Colonic mucosa (tissue), 4 donors: ENCODE measurements at regions not wholly inside any gene's neighbourhood (a gene's known extent, or its start where the extent isn't known, plus 50 kb on each side); places are given as distances from the start of the nearest gene placed in this dataset.

Experiments used
- DNase-seq: peaks from one replicate; pipeline ENCODE4 v3.0.0-alpha.2; 2020
- H3K27ac ChIP-seq: fragments of 200-600 bp; one replicate; pipeline ENCODE4 v1.8.0; 2021
- H3K27me3 ChIP-seq: fragments of 200-600 bp; one replicate; pipeline ENCODE4 v1.8.0; 2021
- H3K36me3 ChIP-seq: fragments of 200-600 bp; one replicate; pipeline ENCODE4 v1.8.0; 2021
- H3K4me1 ChIP-seq: fragments of 200-600 bp; one replicate; pipeline ENCODE4 v1.8.0; 2021; ENCODE audit warnings: mild to moderate bottlenecking
- H3K4me3 ChIP-seq: fragments of 200-600 bp; one replicate; pipeline ENCODE4 v1.8.0; 2021
- H3K9ac ChIP-seq, 2 donors: one replicate each; pipeline ENCODE4 v1.7.0; 2013; ENCODE audit warnings: control low read depth in 2 of 2, low read depth in 2 of 2, low read length in 2 of 2
- H3K9me3 ChIP-seq: fragments of 200-600 bp; one replicate; pipeline ENCODE4 v1.8.0; 2021
- intact Hi-C: fragments of 100-400 bp; cut with DNase I; formaldehyde crosslinking; loops from one replicate; pipeline ENCODE4 v1.14.1; 2022
- TF ChIP-seq, protein P1 (sequence below): fragments of 200-600 bp; IDR thresholded peaks from one replicate; pipeline ENCODE4 v1.8.0; 2022; ENCODE audit warnings: antibody characterized with exemption, mild to moderate bottlenecking
- donor health status: healthy.
- donor health status: DM: no; HTN: no; CAD: no.
- donor health status: DM: no; HTN: no; CAD: no.

DNA sequence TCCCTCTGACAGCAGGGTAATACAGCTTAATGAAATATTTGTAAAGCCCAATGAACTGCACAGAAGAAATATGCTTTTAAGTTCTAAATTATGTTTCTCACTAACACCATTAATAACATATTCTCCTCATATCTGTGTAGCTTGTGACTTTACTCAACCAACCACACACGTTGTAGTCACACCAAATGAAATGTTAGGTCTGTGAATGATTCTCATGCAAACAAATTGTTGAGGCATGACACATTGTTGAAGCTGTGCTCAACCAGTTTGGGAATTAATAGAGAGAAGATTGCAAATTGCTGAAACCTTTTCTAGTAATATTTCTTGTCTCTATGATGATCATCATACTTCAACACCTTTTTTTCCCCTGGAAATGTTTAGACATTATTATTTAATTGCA, 645.9 kb downstream of the PCDH7 start:
- H3K36me3 ChIP-seq, result no peaks in the 10 kb centered on the region
- no peaks in the 10 kb centered on the region for H3K4me1 ChIP-seq
- H3K27ac ChIP-seq, result no peak overlapping the region
- H3K4me3 ChIP-seq, result no peak overlapping the region
- intact Hi-C loops, result no loop called here
- TF ChIP-seq, protein P1, sequence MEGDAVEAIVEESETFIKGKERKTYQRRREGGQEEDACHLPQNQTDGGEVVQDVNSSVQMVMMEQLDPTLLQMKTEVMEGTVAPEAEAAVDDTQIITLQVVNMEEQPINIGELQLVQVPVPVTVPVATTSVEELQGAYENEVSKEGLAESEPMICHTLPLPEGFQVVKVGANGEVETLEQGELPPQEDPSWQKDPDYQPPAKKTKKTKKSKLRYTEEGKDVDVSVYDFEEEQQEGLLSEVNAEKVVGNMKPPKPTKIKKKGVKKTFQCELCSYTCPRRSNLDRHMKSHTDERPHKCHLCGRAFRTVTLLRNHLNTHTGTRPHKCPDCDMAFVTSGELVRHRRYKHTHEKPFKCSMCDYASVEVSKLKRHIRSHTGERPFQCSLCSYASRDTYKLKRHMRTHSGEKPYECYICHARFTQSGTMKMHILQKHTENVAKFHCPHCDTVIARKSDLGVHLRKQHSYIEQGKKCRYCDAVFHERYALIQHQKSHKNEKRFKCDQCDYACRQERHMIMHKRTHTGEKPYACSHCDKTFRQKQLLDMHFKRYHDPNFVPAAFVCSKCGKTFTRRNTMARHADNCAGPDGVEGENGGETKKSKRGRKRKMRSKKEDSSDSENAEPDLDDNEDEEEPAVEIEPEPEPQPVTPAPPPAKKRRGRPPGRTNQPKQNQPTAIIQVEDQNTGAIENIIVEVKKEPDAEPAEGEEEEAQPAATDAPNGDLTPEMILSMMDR, result no peak
- no peak for DNase-seq
- no peaks in the 10 kb centered on the region for H3K27me3 ChIP-seq
- no peaks in the 10 kb centered on the region for H3K9me3 ChIP-seq
- H3K9ac ChIP-seq, result no peak overlapping the region

DNA sequence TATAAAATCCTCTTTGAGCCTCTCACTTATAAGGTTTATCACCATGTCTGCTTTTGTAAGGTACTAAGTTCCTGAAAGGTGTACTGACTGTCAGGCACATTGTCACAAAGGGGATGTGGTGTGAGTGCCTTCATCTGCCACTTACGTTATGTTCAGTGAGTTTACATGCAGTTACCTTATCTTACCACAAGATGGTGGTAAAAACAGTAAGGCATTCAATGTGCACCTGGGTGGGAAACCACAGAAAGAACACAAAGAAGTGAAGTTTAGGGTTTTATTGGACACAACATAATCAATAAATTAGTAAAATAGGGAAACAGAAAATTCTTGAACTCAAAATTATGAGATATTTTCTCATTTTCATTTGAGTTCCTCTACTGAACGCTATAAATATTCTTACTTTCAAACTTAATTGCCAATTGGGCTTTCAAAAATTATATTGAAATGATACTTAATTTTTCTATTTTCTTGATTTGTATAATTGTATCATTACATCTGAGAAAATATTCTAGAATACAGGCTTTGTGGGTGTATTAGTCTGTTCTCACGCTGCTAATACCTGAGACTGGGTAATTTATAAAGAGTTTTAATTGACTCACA, 650.8 kb downstream of the PCDH7 start:
- Histone ChIP-seq H3K27me3 (no peaks in the 10 kb centered on the region), H3K4me3 (no peak overlapping the region), H3K9ac (no peak overlapping the region), H3K9me3 (no peaks in the 10 kb centered on the region), H3K36me3 (no peaks in the 10 kb centered on the region), H3K4me1 (no peaks in the 10 kb centered on the region), H3K27ac (no peak overlapping the region)
- intact Hi-C loops, result loop anchor here (10.0 kb wide), 1 partner anchor 304 kb away; no protein-coding TSS in a partner anchor
- TF ChIP-seq, protein P1, result peak; percentile 65
- DNase-seq, result no peak

DNA sequence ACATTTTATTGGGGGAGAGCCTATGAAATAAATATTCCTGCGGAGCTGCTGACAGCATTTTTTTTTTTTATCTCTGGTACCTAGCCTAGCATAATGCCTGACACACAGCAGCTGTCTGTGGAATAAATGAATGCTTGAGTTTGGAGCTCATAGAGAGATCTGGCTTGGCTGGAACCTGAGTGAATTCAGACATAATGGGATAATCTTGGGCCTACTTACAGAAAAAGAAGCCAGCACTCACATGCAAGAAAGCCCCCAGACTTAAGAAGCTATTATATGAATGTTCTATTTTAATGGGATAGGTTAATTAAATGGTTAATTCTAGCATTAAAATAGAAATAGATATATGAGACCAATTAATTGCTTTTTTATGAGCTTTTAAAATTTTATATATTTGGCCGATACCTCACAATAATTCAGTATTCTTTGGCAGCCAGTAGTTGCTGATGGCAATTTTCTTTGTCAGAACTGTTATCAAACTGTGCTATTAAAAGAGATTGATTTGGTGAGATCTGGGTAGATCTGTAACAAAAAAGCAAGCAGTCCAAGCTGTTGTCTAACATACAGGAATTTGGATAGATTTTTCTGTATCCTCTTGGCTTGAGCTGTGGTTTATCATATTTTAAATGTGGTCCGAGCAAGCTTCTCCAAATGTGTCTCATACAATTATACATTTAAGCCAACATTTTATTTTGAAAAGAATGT, 654.2 kb downstream of the PCDH7 start:
- Histone ChIP-seq H3K27ac (no peak overlapping the region), H3K9ac (no peak overlapping the region), H3K36me3 (no peaks in the 10 kb centered on the region), H3K27me3 (no peaks in the 10 kb centered on the region), H3K4me3 (no peak overlapping the region), H3K9me3 (no peaks in the 10 kb centered on the region), H3K4me1 (no peaks in the 10 kb centered on the region)
- no peak for DNase-seq
- TF ChIP-seq, protein P1, result no peak
- intact Hi-C loops, result loop anchor here (10.0 kb wide), 1 partner anchor 300 kb away; no protein-coding TSS in a partner anchor

DNA sequence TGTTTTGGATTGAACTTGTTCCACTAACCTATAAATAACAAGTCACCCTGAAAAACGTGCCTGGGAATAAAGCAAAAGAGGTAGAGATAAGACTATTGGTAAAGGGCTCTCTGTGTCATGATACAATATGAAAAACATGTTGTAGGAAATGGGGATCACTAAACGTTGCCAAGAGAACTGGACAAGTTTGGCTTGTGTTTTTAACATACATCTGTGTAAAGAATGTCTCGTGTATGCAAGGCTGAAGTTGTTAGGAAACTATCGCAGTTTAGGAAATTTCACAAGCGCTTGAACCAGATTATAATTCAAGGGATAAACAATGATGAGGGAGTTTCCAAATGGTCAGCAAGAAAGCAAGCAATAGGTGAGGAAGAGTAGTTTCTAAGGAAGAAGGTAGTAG, 655.8 kb downstream of the PCDH7 start:
- Histone ChIP-seq H3K4me3 (no peak overlapping the region), H3K9me3 (no peaks in the 10 kb centered on the region), H3K27ac (no peak overlapping the region), H3K36me3 (no peaks in the 10 kb centered on the region), H3K27me3 (no peaks in the 10 kb centered on the region), H3K4me1 (no peaks in the 10 kb centered on the region), H3K9ac (no peak overlapping the region)
- DNase-seq, result no peak
- TF ChIP-seq, protein P1, result no peak
- intact Hi-C loops, result loop anchor here (10.0 kb wide), 1 partner anchor 299 kb away; no protein-coding TSS in a partner anchor

DNA sequence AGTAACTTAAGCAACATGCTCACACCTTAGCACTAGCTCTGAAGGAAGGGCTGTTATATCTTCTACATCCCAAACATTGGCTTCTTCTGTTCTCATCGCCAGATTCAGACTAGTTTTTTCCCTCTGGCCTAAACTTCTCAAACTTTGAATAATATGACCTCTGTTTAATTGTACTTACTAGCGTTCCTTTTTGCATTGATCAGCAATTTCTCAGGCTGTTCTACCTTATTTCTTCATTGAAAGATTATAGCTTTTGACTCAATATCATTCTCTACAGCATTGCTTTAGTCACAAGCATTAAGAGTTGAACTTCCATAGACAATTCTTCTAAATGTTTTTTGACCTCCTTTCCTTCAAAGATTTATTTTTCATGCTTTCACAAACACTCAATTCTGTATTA, 659.2 kb downstream of the PCDH7 start:
- Histone ChIP-seq H3K4me3 (no peak overlapping the region), H3K27ac (no peak overlapping the region), H3K4me1 (no peaks in the 10 kb centered on the region), H3K27me3 (no peaks in the 10 kb centered on the region), H3K9ac (no peak overlapping the region), H3K36me3 (no peaks in the 10 kb centered on the region), H3K9me3 (no peaks in the 10 kb centered on the region)
- no peak for DNase-seq
- intact Hi-C loops, result loop anchor here (10.0 kb wide), 1 partner anchor 295 kb away; no protein-coding TSS in a partner anchor
- TF ChIP-seq, protein P1, result no peak
